ENCODE measurements at regions not wholly inside any gene's neighbourhood (a gene's known extent, or its start where the extent isn't known, plus 50 kb on each side); places are given as distances from the start of the nearest gene placed in this dataset.
"Not testable (repeated sequence)": the region's sequence is repeated elsewhere in the genome, so short reads cannot be mapped to it uniquely, and the experiment has no call there.

GRCh38 chr9:78441822-78442431, 145.0 kb downstream of the PSAT1 start:
- DNase-seq (ENCODE audit: low read depth in 2 of 2), result no peak
- peaks cover 2% of the 10 kb centered on the region for H3K27me3 ChIP-seq (ENCODE audit: control insufficient read depth, insufficient read depth, low read length)
- H3K4me3 ChIP-seq (replicated peaks in 1 of 4; ENCODE audit: control extremely low read depth in 1 of 4, insufficient read depth in 1 of 4, low read depth in 3 of 4, low read length in 4 of 4), result no peak overlapping the region

GRCh38 chr9:78442577-78442976, 145.7 kb downstream of the PSAT1 start:
- not testable (repeated sequence) for H3K4me3 ChIP-seq (replicated peaks in 1 of 4; ENCODE audit: control extremely low read depth in 1 of 4, insufficient read depth in 1 of 4, low read depth in 3 of 4, low read length in 4 of 4); H3K27me3 ChIP-seq (ENCODE audit: control insufficient read depth, insufficient read depth, low read length); H3K4me1 ChIP-seq (ENCODE audit: control insufficient read depth, extremely low read depth, insufficient read depth, low read length); DNase-seq (ENCODE audit: low read depth in 2 of 2); H2AFZ ChIP-seq (ENCODE audit: low read length); H3K9ac ChIP-seq (ENCODE audit: insufficient read depth, low read length); H3K27ac ChIP-seq (ENCODE audit: insufficient read depth, low read length); H3K36me3 ChIP-seq (ENCODE audit: control insufficient read depth, insufficient read depth, low read length); H3K9me3 ChIP-seq (ENCODE audit: control insufficient read depth, insufficient read depth, low read depth, low read length); H3K79me2 ChIP-seq (ENCODE audit: control insufficient read depth, insufficient read depth, low read length); H3K4me2 ChIP-seq (ENCODE audit: extremely low read depth, insufficient read depth, low read length); H4K20me1 ChIP-seq (ENCODE audit: control insufficient read depth, extremely low read depth, insufficient read depth, low read length)

More at GRCh38 chr9:78441822-78442431, 145.0 kb downstream of the PSAT1 start:
- no peak overlapping the region for H2AFZ ChIP-seq (ENCODE audit: low read length)
- H3K27ac ChIP-seq (ENCODE audit: insufficient read depth, low read length), result no peak overlapping the region
- H3K9ac ChIP-seq (ENCODE audit: insufficient read depth, low read length), result no peak overlapping the region
- TF ChIP-seq EZH2 (IDR thresholded peaks at IDR 0.05; ENCODE audit: low read length, missing control alignments) (no peak), CTCF (conservative IDR thresholded peaks at IDR 0.05 in 1 of 2, IDR thresholded peaks at IDR 0.05 in 1 of 2; ENCODE audit: low read depth in 1 of 2, low read length in 2 of 2) (no peak)
- H3K9me3 ChIP-seq (ENCODE audit: control insufficient read depth, insufficient read depth, low read depth, low read length), result no peaks in the 10 kb centered on the region
- H3K4me1 ChIP-seq (ENCODE audit: control insufficient read depth, extremely low read depth, insufficient read depth, low read length), result no peaks in the 10 kb centered on the region
- H3K79me2 ChIP-seq (ENCODE audit: control insufficient read depth, insufficient read depth, low read length), result no peaks in the 10 kb centered on the region
- no peaks in the 10 kb centered on the region for H4K20me1 ChIP-seq (ENCODE audit: control insufficient read depth, extremely low read depth, insufficient read depth, low read length)
- H3K36me3 ChIP-seq (ENCODE audit: control insufficient read depth, insufficient read depth, low read length), result no peaks in the 10 kb centered on the region
- H3K4me2 ChIP-seq (ENCODE audit: extremely low read depth, insufficient read depth, low read length), result no peak overlapping the region

- peaks cover 2% of the 10 kb centered on the region for H3K27me3 ChIP-seq (ENCODE audit: control insufficient read depth, insufficient read depth, low read length)
- no peak overlapping the region for H3K4me2 ChIP-seq (ENCODE audit: extremely low read depth, insufficient read depth, low read length)
- no peak for DNase-seq (ENCODE audit: low read depth in 2 of 2)
- no peaks in the 10 kb centered on the region for H3K4me1 ChIP-seq (ENCODE audit: control insufficient read depth, extremely low read depth, insufficient read depth, low read length)
- H3K4me3 ChIP-seq (replicated peaks in 1 of 4; ENCODE audit: control extremely low read depth in 1 of 4, insufficient read depth in 1 of 4, low read depth in 3 of 4, low read length in 4 of 4), result no peak overlapping the region
- H3K9me3 ChIP-seq (ENCODE audit: control insufficient read depth, insufficient read depth, low read depth, low read length), result no peaks in the 10 kb centered on the region
- H3K36me3 ChIP-seq (ENCODE audit: control insufficient read depth, insufficient read depth, low read length), result no peaks in the 10 kb centered on the region
- H4K20me1 ChIP-seq (ENCODE audit: control insufficient read depth, extremely low read depth, insufficient read depth, low read length), result no peaks in the 10 kb centered on the region
- no peaks in the 10 kb centered on the region for H3K79me2 ChIP-seq (ENCODE audit: control insufficient read depth, insufficient read depth, low read length)
- H2AFZ ChIP-seq (ENCODE audit: low read length), result no peak overlapping the region
- H3K9ac ChIP-seq (ENCODE audit: insufficient read depth, low read length), result no peak overlapping the region
- TF ChIP-seq CTCF (conservative IDR thresholded peaks at IDR 0.05 in 1 of 2, IDR thresholded peaks at IDR 0.05 in 1 of 2; ENCODE audit: low read depth in 1 of 2, low read length in 2 of 2) (no peak), EZH2 (IDR thresholded peaks at IDR 0.05; ENCODE audit: low read length, missing control alignments) (no peak)
- no peak overlapping the region for H3K27ac ChIP-seq (ENCODE audit: insufficient read depth, low read length)
Observed at GRCh38 chr9:78443946-78444345, 147.0 kb downstream of the PSAT1 start.
